CD4-positive, alpha-beta memory T cell (primary cell): ENCODE measurements at regions not wholly inside any gene's neighbourhood (a gene's known extent, or its start where the extent isn't known, plus 50 kb on each side); places are given as distances from the start of the nearest gene placed in this dataset.

Experiments used
- CTCF ChIA-PET: fragments of 350-600 bp; sonication (Branson Sonifier 250); formaldehyde crosslinking; loops from one replicate; lab custom pipeline; 2021; ENCODE audit warnings: inconsistent platforms; ENCODE audit not compliant: partially characterized antibody; lab: Charles Lee
- POLR2A ChIA-PET: fragments of 350-600 bp; sonication (Branson Sonifier 250); formaldehyde crosslinking; loops from one replicate; lab custom pipeline; 2021; ENCODE audit not compliant: partially characterized antibody; lab: Charles Lee
- DNase-seq, 5 donors: peaks; one replicate each; pipeline versions ENCODE4 v3.0.0 to v3.0.0-alpha.2; 2020 to 2022; ENCODE audit warnings: mixed read lengths in 1 of 5
- H3K27ac ChIP-seq: one replicate; pipeline ENCODE4 v1.7.0; 2013; ENCODE audit warnings: low read depth, low read length
- H3K27me3 ChIP-seq: 2 replicates; pipeline ENCODE4 v1.7.0; 2013; ENCODE audit warnings: mild to moderate bottlenecking, low read length, moderate library complexity; ENCODE audit not compliant: insufficient read depth
- H3K36me3 ChIP-seq: 2 replicates; pipeline ENCODE4 v1.7.0; 2013; ENCODE audit warnings: mild to moderate bottlenecking, low read length, moderate library complexity; ENCODE audit not compliant: insufficient read depth
- H3K4me1 ChIP-seq: 2 replicates; pipeline ENCODE4 v1.7.0; 2013; ENCODE audit warnings: mild to moderate bottlenecking, low read length, moderate library complexity; ENCODE audit not compliant: insufficient read depth
- H3K4me3 ChIP-seq, 2 donors: one replicate each; pipeline ENCODE4 v1.7.0; 2013; ENCODE audit warnings: low read length in 2 of 2, mild to moderate bottlenecking in 1 of 2
- H3K9me3 ChIP-seq, 2 donors: one replicate each; pipeline ENCODE4 v1.7.0; 2013; ENCODE audit warnings: low read length in 2 of 2, control low read depth in 1 of 2; ENCODE audit not compliant: control insufficient read depth in 1 of 2
- H3K27ac Mint-ChIP-seq, 7 donors: one replicate each; pipeline ENCODE4 v1.8.0; 2020 to 2021; ENCODE audit warnings: mixed read lengths in 7 of 7, mild to moderate bottlenecking in 6 of 7, inconsistent platforms in 3 of 7, moderate library complexity in 3 of 7
- H3K27me3 Mint-ChIP-seq, 2 donors: one replicate each; pipeline ENCODE4 v1.8.0; 2020 to 2021; ENCODE audit warnings: mixed read lengths in 2 of 2
- H3K36me3 Mint-ChIP-seq, 2 donors: one replicate each; pipeline ENCODE4 v1.8.0; 2020 to 2021; ENCODE audit warnings: mixed read lengths in 2 of 2, inconsistent platforms in 1 of 2, mild to moderate bottlenecking in 1 of 2
- H3K4me1 Mint-ChIP-seq, 4 donors: one replicate each; pipeline ENCODE4 v1.8.0; 2020 to 2021; ENCODE audit warnings: mixed read lengths in 4 of 4, mild to moderate bottlenecking in 1 of 4
- H3K4me3 Mint-ChIP-seq, 8 donors: one replicate each; pipeline ENCODE4 v1.8.0; 2020 to 2021; ENCODE audit warnings: mixed read lengths in 8 of 8, mild to moderate bottlenecking in 7 of 8, moderate library complexity in 6 of 8, inconsistent platforms in 3 of 8
- H3K9me3 Mint-ChIP-seq, 8 donors: one replicate each; pipeline ENCODE4 v1.8.0; 2020 to 2021; ENCODE audit warnings: mixed read lengths in 8 of 8, mild to moderate bottlenecking in 5 of 8, inconsistent platforms in 3 of 8, moderate library complexity in 1 of 8
- intact Hi-C: fragments of 100-400 bp; cut with micrococcal nuclease; formaldehyde crosslinking; loops from one replicate; pipeline ENCODE4 v1.15.1; 2023

- Mint-ChIP-seq H3K4me3 (no peak overlapping the region), H3K36me3 (no peaks in the 10 kb centered on the region), H3K27ac (no peak overlapping the region), H3K4me1 (no peaks in the 10 kb centered on the region), H3K9me3 (no peaks in the 10 kb centered on the region), H3K27me3 (peaks cover 18 to 22% of the 10 kb centered on the region in 2 donors)
- Histone ChIP-seq H3K4me1 (no peaks in the 10 kb centered on the region), H3K36me3 (no peaks in the 10 kb centered on the region), H3K9me3 (no peaks in the 10 kb centered on the region), H3K4me3 (no peak overlapping the region), H3K27me3 (no peaks in the 10 kb centered on the region), H3K27ac (no peak overlapping the region)
- DNase-seq, result no peak
- intact Hi-C loops, result no loop called here
- ChIA-PET CTCF (no interaction called here), POLR2A (no interaction called here)
These were observed 376.5 kb downstream of the SETD4 start for GRCh38 chr21:35683664-35684304.

DNA sequence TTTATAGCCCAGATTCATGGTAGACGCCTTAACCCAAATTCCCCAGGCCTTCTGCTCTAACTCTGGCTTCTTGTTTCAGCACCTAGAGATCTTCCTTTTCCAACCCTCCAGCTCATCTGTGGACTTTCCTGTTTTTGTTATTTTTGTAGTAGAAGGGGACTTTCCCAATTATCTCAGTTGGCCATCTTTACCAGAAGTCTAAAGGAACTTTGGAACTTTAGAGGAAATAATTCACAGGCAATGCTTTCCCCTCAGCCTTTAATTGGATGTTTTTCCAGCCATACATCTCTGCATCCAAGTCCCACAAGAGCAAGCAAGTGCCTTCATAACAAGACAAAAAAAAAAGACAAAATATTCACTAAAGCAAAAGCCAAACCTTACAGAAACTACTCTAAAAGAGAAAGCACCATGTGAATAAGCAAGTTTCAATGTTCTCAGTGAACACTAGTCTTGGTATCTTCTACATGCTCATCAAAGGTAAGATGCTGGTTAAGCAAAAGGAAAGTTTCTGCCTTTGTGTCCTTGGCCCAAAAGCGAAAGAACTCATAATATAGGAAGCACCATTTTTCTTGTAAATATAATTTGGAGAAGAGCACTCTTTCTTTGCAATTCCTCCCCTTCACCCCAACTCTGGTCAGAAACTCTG, 377.3 kb downstream of the SETD4 start:
- Histone ChIP-seq H3K27me3 (no peaks in the 10 kb centered on the region), H3K4me1 (no peaks in the 10 kb centered on the region), H3K4me3 (no peak overlapping the region), H3K36me3 (no peaks in the 10 kb centered on the region), H3K27ac (no peak overlapping the region), H3K9me3 (no peaks in the 10 kb centered on the region)
- Mint-ChIP-seq H3K4me1 (peaks cover 0 to 1% (median 0%) of the 10 kb centered on the region in 4 donors), H3K9me3 (peaks cover 0 to 4% (median 0%) of the 10 kb centered on the region in 8 donors), H3K27me3 (peaks cover 19 to 21% of the 10 kb centered on the region in 2 donors), H3K4me3 (no peak overlapping the region), H3K27ac (no peak overlapping the region), H3K36me3 (no peaks in the 10 kb centered on the region)
- DNase-seq, result no peak
- POLR2A ChIA-PET, result no interaction called here
- CTCF ChIA-PET, result no interaction called here
- intact Hi-C loops, result no loop called here

- intact Hi-C loops, result no loop called here
- Mint-ChIP-seq H3K4me3 (no peak overlapping the region), H3K4me1 (peaks cover 0 to 1% (median 0%) of the 10 kb centered on the region in 4 donors), H3K36me3 (no peaks in the 10 kb centered on the region), H3K27ac (no peak overlapping the region), H3K9me3 (peaks cover 0 to 4% (median 0%) of the 10 kb centered on the region in 8 donors), H3K27me3 (peaks cover 10 to 12% of the 10 kb centered on the region in 2 donors)
- no peak overlapping the region for H3K4me3 ChIP-seq
- POLR2A ChIA-PET, result interaction anchor here (0.6 kb wide), 1 partner anchor 659 kb away, joined by 3 read pairs; no protein-coding TSS in a partner anchor
- H3K36me3 ChIP-seq, result no peaks in the 10 kb centered on the region
- no peak for DNase-seq
- CTCF ChIA-PET, result no interaction called here
- H3K27ac ChIP-seq, result no peak overlapping the region
- H3K4me1 ChIP-seq, result no peaks in the 10 kb centered on the region
- H3K9me3 ChIP-seq, result no peaks in the 10 kb centered on the region
- H3K27me3 ChIP-seq, result no peaks in the 10 kb centered on the region
These were observed 378.4 kb downstream of the SETD4 start for GRCh38 chr21:35681946-35682345.

- Mint-ChIP-seq H3K4me3 (no peak overlapping the region), H3K27ac (no peak overlapping the region), H3K4me1 (peaks cover 0 to 1% (median 0%) of the 10 kb centered on the region in 4 donors), H3K36me3 (no peaks in the 10 kb centered on the region), H3K27me3 (peaks cover 12% of the 10 kb centered on the region in 2 donors), H3K9me3 (peaks cover 0 to 4% (median 0%) of the 10 kb centered on the region in 8 donors)
- CTCF ChIA-PET, result no interaction called here
- Histone ChIP-seq H3K4me1 (no peaks in the 10 kb centered on the region), H3K9me3 (no peaks in the 10 kb centered on the region), H3K27ac (no peak overlapping the region), H3K36me3 (no peaks in the 10 kb centered on the region), H3K27me3 (no peaks in the 10 kb centered on the region), H3K4me3 (no peak overlapping the region)
- DNase-seq, result no peak
- POLR2A ChIA-PET, result no interaction called here
- intact Hi-C loops, result no loop called here
These were observed 381.2 kb downstream of the SETD4 start for GRCh38 chr21:35679076-35679475.

- intact Hi-C loops, result no loop called here
- no peak overlapping the region for H3K4me3 Mint-ChIP-seq
- POLR2A ChIA-PET, result no interaction called here
These were observed 381.9 kb downstream of the SETD4 start for GRCh38 chr21:35678393-35678792.

GRCh38 chr21:35677298-35677841, 383.0 kb downstream of the SETD4 start:
- no peak overlapping the region for H3K4me3 Mint-ChIP-seq
- Histone ChIP-seq H3K4me3 (no peak overlapping the region), H3K27me3 (no peaks in the 10 kb centered on the region), H3K27ac (no peak overlapping the region), H3K36me3 (no peaks in the 10 kb centered on the region), H3K4me1 (no peaks in the 10 kb centered on the region), H3K9me3 (no peaks in the 10 kb centered on the region)
- intact Hi-C loops, result no loop called here
- POLR2A ChIA-PET, result no interaction called here
- no peak for DNase-seq
- peaks cover 0 to 4% (median 0%) of the 10 kb centered on the region in 8 donors for H3K9me3 Mint-ChIP-seq
- H3K4me1 Mint-ChIP-seq, result peaks cover 0 to 1% (median 0%) of the 10 kb centered on the region in 4 donors
- no peak overlapping the region for H3K27ac Mint-ChIP-seq
- no peaks in the 10 kb centered on the region for H3K36me3 Mint-ChIP-seq
- CTCF ChIA-PET, result no interaction called here
- peaks cover 5 to 13% of the 10 kb centered on the region in 2 donors for H3K27me3 Mint-ChIP-seq

More at GRCh38 chr21:35678393-35678792, 381.9 kb downstream of the SETD4 start:
- H3K4me1 Mint-ChIP-seq, result peaks cover 0 to 1% (median 0%) of the 10 kb centered on the region in 4 donors
- Histone ChIP-seq H3K36me3 (no peaks in the 10 kb centered on the region), H3K27me3 (no peaks in the 10 kb centered on the region), H3K27ac (no peak overlapping the region), H3K4me1 (no peaks in the 10 kb centered on the region), H3K9me3 (no peaks in the 10 kb centered on the region), H3K4me3 (no peak overlapping the region)
- H3K9me3 Mint-ChIP-seq, result peaks cover 0 to 4% (median 0%) of the 10 kb centered on the region in 8 donors
- H3K27ac Mint-ChIP-seq, result no peak overlapping the region
- no peak for DNase-seq
- CTCF ChIA-PET, result no interaction called here
- H3K36me3 Mint-ChIP-seq, result no peaks in the 10 kb centered on the region
- H3K27me3 Mint-ChIP-seq, result peaks cover 8 to 15% of the 10 kb centered on the region in 2 donors

DNA sequence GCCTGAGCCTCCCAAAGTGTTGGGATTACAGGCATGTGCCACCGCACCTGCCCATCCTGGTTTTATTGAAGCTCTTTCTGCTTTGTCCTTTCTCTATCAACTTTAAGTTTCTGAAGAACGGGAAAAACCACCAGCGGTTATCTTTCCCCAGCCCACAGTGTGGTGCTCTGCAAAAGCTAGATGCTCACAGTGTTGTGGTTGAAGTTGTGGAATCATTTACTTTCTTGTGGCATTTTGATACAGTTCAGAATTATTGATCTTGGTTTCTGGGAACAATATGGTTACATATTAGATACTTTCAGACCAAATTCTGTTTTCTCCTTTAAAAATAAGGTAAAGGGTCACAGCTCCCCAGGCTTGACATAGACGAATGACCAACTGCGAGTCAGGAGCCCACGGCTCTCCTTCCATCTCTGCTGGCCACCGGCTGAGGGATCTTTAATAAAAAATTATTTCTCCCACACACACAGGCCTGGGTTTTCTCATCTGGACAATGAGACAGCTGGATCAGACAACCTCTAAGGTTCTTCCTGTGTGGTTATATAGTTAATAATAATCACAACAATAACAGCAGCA, 385.3 kb downstream of the SETD4 start:
- no peaks in the 10 kb centered on the region for H3K27me3 ChIP-seq
- Mint-ChIP-seq H3K27ac (no peak overlapping the region), H3K4me3 (no peak overlapping the region), H3K27me3 (peaks cover 10 to 15% of the 10 kb centered on the region in 2 donors), H3K36me3 (no peaks in the 10 kb centered on the region), H3K9me3 (peaks cover 0 to 4% (median 0%) of the 10 kb centered on the region in 8 donors), H3K4me1 (peaks cover 0 to 1% (median 0%) of the 10 kb centered on the region in 4 donors)
- no peaks in the 10 kb centered on the region for H3K4me1 ChIP-seq
- ChIA-PET CTCF (no interaction called here), POLR2A (no interaction called here)
- no peak overlapping the region for H3K4me3 ChIP-seq
- no peaks in the 10 kb centered on the region for H3K9me3 ChIP-seq
- H3K27ac ChIP-seq, result no peak overlapping the region
- intact Hi-C loops, result no loop called here
- H3K36me3 ChIP-seq, result no peaks in the 10 kb centered on the region
- DNase-seq, result no peak
